DLD1 (cell line): ENCODE measurements at regions not wholly inside any gene's neighbourhood (a gene's known extent, or its start where the extent isn't known, plus 50 kb on each side); places are given as distances from the start of the nearest gene placed in this dataset.
"Not testable (repeated sequence)": the region's sequence is repeated elsewhere in the genome, so short reads cannot be mapped to it uniquely, and the experiment has no call there.

Experiments
- in situ Hi-C: cut with HindIII; loops from 2 replicates; pipeline ENCODE4 v1.10.0; 2017; ENCODE audit warnings: low sequenced_read_pairs

- in situ Hi-C loops: no loop called here
Observed at GRCh38 chr13:44719857-44720671, 143.9 kb upstream of the TSC22D1 start.

DNA sequence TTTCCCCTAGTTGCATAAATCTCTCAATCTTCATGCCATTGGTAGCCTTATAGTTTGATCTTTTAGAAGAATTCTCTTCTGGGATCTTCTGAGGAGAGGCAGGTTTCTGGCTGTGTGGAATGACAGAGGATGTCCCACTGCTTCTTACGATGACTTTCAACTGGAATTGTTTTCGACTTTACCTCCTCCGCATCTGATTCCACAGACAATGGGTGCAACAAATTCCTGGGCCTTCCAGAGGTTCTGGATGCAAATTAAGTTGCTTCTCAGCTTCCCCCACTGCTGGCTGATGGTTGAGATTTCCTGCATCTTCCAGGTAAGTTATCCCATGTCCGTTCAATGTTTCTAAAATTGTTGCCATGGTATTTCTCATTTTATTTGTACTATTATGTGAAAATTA, 142.3 kb upstream of the TSC22D1 start:
- in situ Hi-C loops: no loop called here

GRCh38 chr13:44715287-44716230, 139.4 kb upstream of the TSC22D1 start:
- in situ Hi-C loops: no loop called here

- in situ Hi-C loops: no loop called here
Observed at GRCh38 chr13:44713788-44714469, 137.8 kb upstream of the TSC22D1 start.

DNA sequence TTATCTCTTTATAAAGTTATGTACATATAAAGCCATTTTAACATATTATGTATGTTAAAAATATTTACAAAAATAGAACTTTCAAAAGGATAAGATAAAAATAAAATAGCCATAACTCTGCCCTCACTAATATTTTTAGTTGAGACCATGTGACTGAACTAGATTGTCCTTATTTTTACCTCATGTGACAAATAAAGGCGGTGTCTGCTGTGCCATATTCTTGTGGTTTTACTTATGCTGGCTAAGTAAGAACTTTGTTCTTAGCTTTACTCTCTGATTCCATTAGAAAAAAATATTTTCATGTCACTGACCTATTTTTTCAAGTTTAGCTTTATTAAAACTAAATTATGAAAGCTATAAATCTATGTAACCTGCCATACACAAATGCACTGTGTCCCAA, 135.6 kb upstream of the TSC22D1 start:
- in situ Hi-C loops: no loop called here

DNA sequence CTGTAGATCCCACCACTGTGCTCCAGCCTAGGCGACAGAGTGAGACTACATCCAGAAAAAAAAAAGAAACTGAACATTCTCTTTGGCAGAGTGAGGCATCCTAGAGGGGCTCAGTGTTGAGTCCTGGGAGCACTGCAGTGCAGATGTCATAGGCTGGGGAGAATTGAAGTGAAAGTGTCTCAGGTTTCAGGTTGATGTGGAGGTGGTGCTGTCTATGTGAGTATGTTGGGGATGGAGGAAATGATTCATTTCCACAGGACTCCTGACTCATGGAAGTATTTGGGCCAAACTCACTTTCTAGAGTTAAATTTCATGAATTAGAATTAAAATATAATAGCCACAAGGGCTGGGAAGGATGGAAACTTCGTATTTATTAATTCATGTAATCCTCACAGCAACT, 134.4 kb upstream of the TSC22D1 start:
- in situ Hi-C loops: no loop called here

GRCh38 chr13:44704811-44705210, 128.7 kb upstream of the TSC22D1 start:
- in situ Hi-C loops: not testable (repeated sequence)

DNA sequence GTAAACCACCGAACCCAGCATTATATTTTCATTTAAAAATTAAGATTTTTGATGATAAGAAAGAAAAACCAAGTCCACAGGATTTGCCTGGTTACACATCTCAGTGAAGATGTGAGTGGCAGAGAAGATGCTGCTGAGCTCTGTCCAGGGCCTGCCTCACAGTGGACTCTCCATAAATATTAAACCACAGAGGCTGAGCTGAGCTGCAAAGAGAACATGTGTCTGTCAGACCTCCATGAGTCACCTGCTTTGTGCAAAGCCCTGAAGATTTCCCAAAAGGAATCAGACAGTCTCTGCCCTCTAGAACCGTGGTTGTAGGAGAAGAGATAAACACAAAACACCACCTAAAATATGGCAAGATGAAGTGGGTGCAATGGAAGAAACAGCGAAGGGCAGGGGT, 127.2 kb upstream of the TSC22D1 start:
- in situ Hi-C loops: no loop called here

DNA sequence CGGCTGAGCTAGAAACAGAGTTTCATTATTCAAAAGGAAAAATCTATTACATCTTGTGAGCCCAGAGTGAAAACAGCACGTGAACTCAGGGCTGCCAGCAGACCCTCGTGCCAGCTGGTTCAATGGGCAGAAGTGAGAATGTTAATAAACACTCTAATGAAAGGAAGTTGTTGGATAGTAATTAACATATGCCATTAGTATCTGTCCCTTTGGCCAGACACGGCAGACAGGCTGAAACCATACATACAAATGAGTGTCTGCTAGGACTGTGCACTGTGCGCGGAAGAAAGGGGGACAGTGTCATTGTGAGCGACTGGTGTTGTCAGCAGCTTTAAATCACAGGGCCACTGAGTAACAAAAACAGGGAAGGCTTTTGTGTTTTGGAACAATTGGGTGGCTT, 121.9 kb upstream of the TSC22D1 start:
- in situ Hi-C loops: no loop called here

DNA sequence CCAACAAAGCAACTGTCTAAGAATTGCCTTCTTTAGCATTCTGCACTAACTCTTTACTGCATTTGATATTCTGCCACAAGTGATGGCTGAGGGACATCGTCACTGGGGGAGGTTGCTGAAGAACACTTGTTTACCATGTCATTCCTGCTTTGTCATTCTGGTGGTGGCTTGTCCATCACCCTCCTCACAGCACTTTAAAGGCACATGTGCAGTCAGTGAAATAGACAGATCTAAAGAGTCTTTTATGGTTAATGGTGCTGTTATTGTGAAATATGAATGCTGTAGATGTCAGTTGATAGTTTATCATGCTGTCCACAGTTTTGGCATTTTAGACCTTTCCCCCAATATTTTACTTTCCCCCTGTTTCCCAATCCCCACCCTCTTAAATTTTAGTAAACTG, 120.9 kb upstream of the TSC22D1 start:
- in situ Hi-C loops: no loop called here

DNA sequence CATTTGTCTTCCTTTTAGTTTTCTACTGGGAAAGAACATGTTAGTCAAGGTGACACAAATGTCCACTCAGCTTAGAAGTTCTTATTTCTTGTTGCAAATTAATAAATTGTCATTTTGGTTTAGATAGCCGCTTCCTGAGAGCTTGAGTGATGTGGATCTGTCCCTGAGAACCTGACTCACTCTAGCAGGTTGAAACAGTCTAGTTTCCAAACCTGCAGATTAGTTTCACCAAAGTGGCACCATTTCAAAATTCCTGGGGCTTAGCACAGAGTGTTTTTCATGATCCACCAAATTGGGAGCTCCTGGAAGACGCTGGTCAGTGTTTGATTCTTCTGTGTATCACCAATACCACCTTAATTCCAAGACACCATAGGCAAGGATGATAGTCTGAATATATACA, 119.4 kb upstream of the TSC22D1 start:
- in situ Hi-C loops: no loop called here

GRCh38 chr13:44694842-44695241, 118.7 kb upstream of the TSC22D1 start:
- in situ Hi-C loops: no loop called here

DNA sequence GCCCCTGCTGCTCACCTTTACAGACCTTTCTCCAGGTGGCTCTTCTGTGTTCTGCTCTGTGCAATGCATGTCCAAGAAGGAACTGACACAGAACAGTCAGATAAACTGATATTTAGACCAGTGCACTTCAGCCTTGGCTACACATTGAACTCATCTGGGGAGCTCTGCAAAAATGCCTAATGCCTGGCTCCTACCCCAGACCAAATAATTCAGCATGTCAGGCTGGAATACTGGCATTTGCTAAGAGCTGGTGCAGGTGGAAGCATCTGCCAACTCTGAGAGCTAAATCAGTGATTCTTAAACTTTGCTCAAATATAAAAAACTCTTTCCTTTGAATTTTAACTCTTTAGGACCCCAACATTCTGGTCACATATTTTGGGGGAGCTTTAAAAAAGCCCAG, 118.2 kb upstream of the TSC22D1 start:
- in situ Hi-C loops: no loop called here

GRCh38 chr13:44693156-44693764, 117.1 kb upstream of the TSC22D1 start:
- in situ Hi-C loops: no loop called here

DNA sequence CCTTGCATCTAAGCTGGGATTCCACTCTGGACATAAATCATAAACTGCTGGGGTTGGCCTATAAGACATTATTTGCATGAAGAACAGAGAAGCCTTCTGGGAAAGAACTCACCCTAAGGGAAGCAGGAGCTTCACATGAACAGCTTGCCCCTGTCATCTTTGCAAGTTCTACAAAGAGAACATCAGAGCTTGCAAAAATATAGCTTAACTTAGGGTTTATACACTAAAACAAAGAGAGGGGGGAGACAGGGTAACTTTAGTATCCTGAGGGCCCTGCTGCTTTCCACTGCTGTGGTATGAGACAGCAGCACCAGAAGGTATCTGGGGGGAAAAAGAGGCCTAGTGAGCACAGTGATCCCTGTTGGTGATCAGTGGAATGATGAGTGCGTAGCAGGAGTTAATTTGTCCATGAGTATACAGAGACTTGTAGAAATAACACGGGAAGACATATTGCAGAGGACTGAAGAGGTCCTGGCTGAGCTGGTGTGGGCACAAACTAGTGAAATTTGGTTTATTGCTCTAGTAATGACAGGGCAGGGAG, 116.1 kb upstream of the TSC22D1 start:
- in situ Hi-C loops: no loop called here

DNA sequence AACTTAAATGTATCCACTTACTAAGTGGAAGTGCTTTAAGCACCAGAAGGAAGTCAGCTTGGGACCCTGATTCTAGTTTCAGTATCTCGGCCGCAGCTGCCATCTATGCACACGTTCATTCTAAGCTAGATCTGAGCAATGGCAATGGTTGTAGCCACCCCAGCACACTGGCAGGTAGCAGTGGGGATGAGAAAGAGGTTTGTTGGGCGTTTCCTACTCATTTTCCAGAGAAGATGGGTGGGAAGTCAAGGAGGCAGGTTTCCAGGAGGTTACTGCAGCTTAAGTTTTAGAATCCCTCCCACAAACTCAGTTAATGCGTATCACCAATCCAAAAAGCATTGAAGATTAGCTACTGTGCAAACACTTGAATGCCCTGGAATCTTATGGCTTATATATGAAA, 114.2 kb upstream of the TSC22D1 start:
- in situ Hi-C loops: no loop called here

DNA sequence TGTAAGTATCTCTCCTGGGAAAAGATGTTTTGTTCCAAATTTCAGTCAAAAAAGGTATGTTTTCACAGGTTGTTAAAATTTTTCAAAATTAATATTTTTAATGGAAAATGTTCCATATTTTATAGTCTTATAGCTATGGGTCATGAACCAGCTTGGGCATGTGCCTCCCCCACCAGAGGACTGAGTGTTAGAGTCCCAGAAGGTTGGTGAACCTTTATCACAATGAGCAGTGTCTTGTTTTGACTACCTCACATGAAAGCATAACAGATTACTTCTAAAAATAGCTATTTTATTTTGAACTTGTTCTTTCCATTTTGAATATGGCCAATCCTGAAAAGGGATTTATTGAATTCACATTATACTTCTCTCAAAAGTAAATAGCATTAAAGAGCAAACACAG, 112.5 kb upstream of the TSC22D1 start:
- in situ Hi-C loops: no loop called here

DNA sequence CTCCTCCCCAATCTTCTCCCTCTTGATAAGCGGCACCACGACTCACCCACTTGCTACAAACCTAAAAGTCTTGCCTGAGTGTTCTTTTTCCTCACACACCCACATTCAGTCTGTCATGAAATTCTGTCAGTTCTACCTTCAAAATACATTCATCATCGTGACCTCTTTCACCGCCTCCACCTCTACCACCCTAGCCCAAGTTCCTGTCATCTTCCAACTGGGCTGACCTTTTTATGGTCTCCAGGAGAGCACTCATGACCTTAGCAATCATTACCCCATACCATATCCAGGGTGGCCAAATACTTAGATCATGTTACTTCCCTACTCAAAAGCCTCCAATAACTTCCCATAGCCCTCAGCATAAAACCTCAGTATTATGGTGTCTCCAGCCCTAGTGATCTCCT, 110.4 kb upstream of the TSC22D1 start:
- in situ Hi-C loops: no loop called here

GRCh38 chr13:44685641-44686040, 109.5 kb upstream of the TSC22D1 start:
- in situ Hi-C loops: no loop called here

DNA sequence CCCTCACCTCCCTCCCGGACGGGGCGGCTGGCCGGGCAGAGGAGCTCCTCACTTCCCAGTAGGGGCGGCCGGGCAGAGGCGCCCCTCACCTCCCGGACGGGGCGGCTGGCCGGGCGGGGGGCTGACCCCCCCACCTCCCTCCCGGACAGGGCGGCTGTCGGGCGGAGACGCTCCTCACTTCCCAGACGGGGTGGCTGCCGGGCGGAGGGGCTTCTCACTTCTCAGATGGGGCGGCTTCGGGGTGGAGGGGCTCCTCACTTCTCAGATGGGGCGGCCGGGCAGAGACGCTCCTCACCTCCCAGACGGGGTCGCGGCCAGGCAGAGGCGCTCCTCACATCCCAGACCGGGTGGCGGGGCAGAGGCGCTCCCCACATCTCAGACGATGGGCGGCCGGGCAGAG, 106.3 kb upstream of the TSC22D1 start:
- in situ Hi-C loops: not testable (repeated sequence)
